GM12878 (cell line): ENCODE measurements at regions not wholly inside any gene's neighbourhood (a gene's known extent, or its start where the extent isn't known, plus 50 kb on each side); places are given as distances from the start of the nearest gene placed in this dataset.

Source experiments
- CTCF ChIP-seq, 3 experiments: IDR thresholded peaks in 2 of 3; conservative IDR thresholded peaks in 1 of 3; 2 replicates each; pipeline ENCODE4 v1.5.1; 2011; ENCODE audit warnings: low read depth in 3 of 3, low read length in 3 of 3, mild to moderate bottlenecking in 3 of 3, control low read depth in 2 of 3, moderate library complexity in 2 of 3, inconsistent platforms in 1 of 3, mixed read lengths in 1 of 3; ENCODE audit not compliant: control insufficient read depth in 2 of 3, insufficient read depth in 1 of 3; ENCODE audit errors: extremely low read depth in 1 of 3
- EP300 ChIP-seq, 2 experiments: fragments of 150-350 bp in 1 of 2; IDR thresholded peaks; 2 replicates each; pipeline ENCODE4 v1.6.1; 2011 to 2012; ENCODE audit warnings: low read depth in 2 of 2, low read length in 2 of 2, borderline replicate concordance in 1 of 2, improper control_type of control experiment in 1 of 2, inconsistent platforms in 1 of 2; ENCODE audit not compliant: control insufficient read depth in 1 of 2
- MTA2 ChIP-seq: fragments of 450-650 bp; IDR thresholded peaks from 2 replicates; pipeline ENCODE4 v1.6.1; 2016; ENCODE audit warnings: low read depth, mild to moderate bottlenecking, moderate library complexity
- MXI1 ChIP-seq: fragments of 150-350 bp; IDR thresholded peaks from 2 replicates; pipeline ENCODE4 v1.6.1; 2011; ENCODE audit warnings: low read depth, mild to moderate bottlenecking, inconsistent platforms, low read length, improper control_type of control experiment
- NKRF ChIP-seq: fragments of 450-650 bp; conservative IDR thresholded peaks from 2 replicates; pipeline ENCODE4 v1.6.1; 2017; ENCODE audit warnings: mild to moderate bottlenecking, moderate library complexity
- RAD21 ChIP-seq: IDR thresholded peaks from 2 replicates; pipeline ENCODE4 v1.6.1; 2011; ENCODE audit warnings: mild to moderate bottlenecking, low read depth, low read length, moderate library complexity; ENCODE audit not compliant: insufficient read depth
- SREBF1 ChIP-seq: IDR thresholded peaks from 2 replicates; pipeline ENCODE4 v1.6.1; 2012; ENCODE audit warnings: mild to moderate bottlenecking, low read length
- ZNF384 ChIP-seq: IDR thresholded peaks from 2 replicates; pipeline ENCODE4 v1.6.1; 2012; ENCODE audit warnings: low read depth, mild to moderate bottlenecking, low read length, improper control_type of control experiment, borderline replicate concordance

GRCh38 chr9:1869843-1870242, 145.3 kb upstream of the SMARCA2 start (continued):
- peak; percentile 53 to 72 (median 62) for TF ChIP-seq CTCF (IDR thresholded peaks at IDR 0.05 in 2 of 3, conservative IDR thresholded peaks at IDR 0.05 in 1 of 3; ENCODE audit: control insufficient read depth in 2 of 3, extremely low read depth in 1 of 3, insufficient read depth in 1 of 3, low read depth in 3 of 3, low read length in 3 of 3)
- 0 out of 2 replicates have a peak, but pooled peaks have one; percentile 19 for TF ChIP-seq MTA2
- TF ChIP-seq EP300 (IDR thresholded peaks at IDR 0.05; ENCODE audit: borderline replicate concordance in 1 of 2, control insufficient read depth in 1 of 2, low read depth in 2 of 2, low read length in 2 of 2), result no peak
- TF ChIP-seq RAD21, result peak; percentile 91
- TF ChIP-seq SREBF1, result no peak
- no peak for TF ChIP-seq MXI1
- TF ChIP-seq ZNF384, result no peak
- no peak for TF ChIP-seq NKRF
- TF ChIP-seq, all 136 proteins: peak for 11
